ENCODE measurements at regions not wholly inside any gene's neighbourhood (a gene's known extent, or its start where the extent isn't known, plus 50 kb on each side); places are given as distances from the start of the nearest gene placed in this dataset.

- TF ChIP-seq, protein P1, sequence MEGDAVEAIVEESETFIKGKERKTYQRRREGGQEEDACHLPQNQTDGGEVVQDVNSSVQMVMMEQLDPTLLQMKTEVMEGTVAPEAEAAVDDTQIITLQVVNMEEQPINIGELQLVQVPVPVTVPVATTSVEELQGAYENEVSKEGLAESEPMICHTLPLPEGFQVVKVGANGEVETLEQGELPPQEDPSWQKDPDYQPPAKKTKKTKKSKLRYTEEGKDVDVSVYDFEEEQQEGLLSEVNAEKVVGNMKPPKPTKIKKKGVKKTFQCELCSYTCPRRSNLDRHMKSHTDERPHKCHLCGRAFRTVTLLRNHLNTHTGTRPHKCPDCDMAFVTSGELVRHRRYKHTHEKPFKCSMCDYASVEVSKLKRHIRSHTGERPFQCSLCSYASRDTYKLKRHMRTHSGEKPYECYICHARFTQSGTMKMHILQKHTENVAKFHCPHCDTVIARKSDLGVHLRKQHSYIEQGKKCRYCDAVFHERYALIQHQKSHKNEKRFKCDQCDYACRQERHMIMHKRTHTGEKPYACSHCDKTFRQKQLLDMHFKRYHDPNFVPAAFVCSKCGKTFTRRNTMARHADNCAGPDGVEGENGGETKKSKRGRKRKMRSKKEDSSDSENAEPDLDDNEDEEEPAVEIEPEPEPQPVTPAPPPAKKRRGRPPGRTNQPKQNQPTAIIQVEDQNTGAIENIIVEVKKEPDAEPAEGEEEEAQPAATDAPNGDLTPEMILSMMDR (conservative IDR thresholded peaks at IDR 0.05; ENCODE audit: low read length), result peak; percentile 72
- no peak for TF ChIP-seq EZH2phosphoT487 (IDR thresholded peaks at IDR 0.05; ENCODE audit: borderline replicate concordance, low read depth, low read length)
Measured at GRCh38 chr18:45384137-45384961, 230.9 kb upstream of the SLC14A2 start.
